ENCODE measurements at regions not wholly inside any gene's neighbourhood (a gene's known extent, or its start where the extent isn't known, plus 50 kb on each side); places are given as distances from the start of the nearest gene placed in this dataset.

- TF ChIP-seq TAF1 (IDR thresholded peaks at IDR 0.05; ENCODE audit: borderline replicate concordance, insufficient read depth, low read length) (no peak), SIN3A (IDR thresholded peaks at IDR 0.05; ENCODE audit: borderline replicate concordance, insufficient read depth, low read length) (no peak), REST (IDR thresholded peaks at IDR 0.05; ENCODE audit: insufficient read depth in 1 of 2, low read depth in 2 of 2, low read length in 2 of 2) (no peak)
These were observed 363.2 kb downstream of the OMA1 start for GRCh38 chr1:58183286-58183685.

GRCh38 chr1:58180537-58180936 is 366.0 kb downstream of the OMA1 start:
- TF ChIP-seq REST (IDR thresholded peaks at IDR 0.05; ENCODE audit: insufficient read depth in 1 of 2, low read depth in 2 of 2, low read length in 2 of 2) (no peak), SIN3A (IDR thresholded peaks at IDR 0.05; ENCODE audit: borderline replicate concordance, insufficient read depth, low read length) (no peak), FOXP2 (optimal IDR thresholded peaks at IDR 0.05; ENCODE audit: borderline replicate concordance, extremely low read depth, extremely low read length, insufficient read depth) (no peak), POLR2AphosphoS5 (IDR thresholded peaks at IDR 0.05; ENCODE audit: low read depth, low read length) (no peak), TAF1 (IDR thresholded peaks at IDR 0.05; ENCODE audit: borderline replicate concordance, insufficient read depth, low read length) (no peak)

GRCh38 chr1:58166417-58166816 is 380.1 kb downstream of the OMA1 start:
- TF ChIP-seq FOXP2 (optimal IDR thresholded peaks at IDR 0.05; ENCODE audit: borderline replicate concordance, extremely low read depth, extremely low read length, insufficient read depth) = no peak
- TF ChIP-seq POLR2AphosphoS5 (IDR thresholded peaks at IDR 0.05; ENCODE audit: low read depth, low read length) = no peak
- no peak for TF ChIP-seq TAF1 (IDR thresholded peaks at IDR 0.05; ENCODE audit: borderline replicate concordance, insufficient read depth, low read length)
- TF ChIP-seq SIN3A (IDR thresholded peaks at IDR 0.05; ENCODE audit: borderline replicate concordance, insufficient read depth, low read length) = no peak
- no peak for TF ChIP-seq REST (IDR thresholded peaks at IDR 0.05; ENCODE audit: insufficient read depth in 1 of 2, low read depth in 2 of 2, low read length in 2 of 2)

- TF ChIP-seq REST (IDR thresholded peaks at IDR 0.05; ENCODE audit: insufficient read depth in 1 of 2, low read depth in 2 of 2, low read length in 2 of 2) = no peak
- no peak for TF ChIP-seq SIN3A (IDR thresholded peaks at IDR 0.05; ENCODE audit: borderline replicate concordance, insufficient read depth, low read length)
- no peak for TF ChIP-seq FOXP2 (optimal IDR thresholded peaks at IDR 0.05; ENCODE audit: borderline replicate concordance, extremely low read depth, extremely low read length, insufficient read depth)
- TF ChIP-seq TAF1 (IDR thresholded peaks at IDR 0.05; ENCODE audit: borderline replicate concordance, insufficient read depth, low read length) = no peak
- no peak for TF ChIP-seq POLR2AphosphoS5 (IDR thresholded peaks at IDR 0.05; ENCODE audit: low read depth, low read length)
These were observed 381.5 kb downstream of the OMA1 start for GRCh38 chr1:58165073-58165472.

- TF ChIP-seq FOXP2 (optimal IDR thresholded peaks at IDR 0.05; ENCODE audit: borderline replicate concordance, extremely low read depth, extremely low read length, insufficient read depth) (no peak), TAF1 (IDR thresholded peaks at IDR 0.05; ENCODE audit: borderline replicate concordance, insufficient read depth, low read length) (no peak), REST (IDR thresholded peaks at IDR 0.05; ENCODE audit: insufficient read depth in 1 of 2, low read depth in 2 of 2, low read length in 2 of 2) (no peak), POLR2AphosphoS5 (IDR thresholded peaks at IDR 0.05; ENCODE audit: low read depth, low read length) (no peak), SIN3A (IDR thresholded peaks at IDR 0.05; ENCODE audit: borderline replicate concordance, insufficient read depth, low read length) (no peak)
These were observed 383.5 kb downstream of the OMA1 start for GRCh38 chr1:58162952-58163550.
